A549 (cell line): ENCODE measurements at regions not wholly inside any gene's neighbourhood (a gene's known extent, or its start where the extent isn't known, plus 50 kb on each side); places are given as distances from the start of the nearest gene placed in this dataset.

Source experiments
- BHLHE40 ChIP-seq: IDR thresholded peaks from 2 replicates; pipeline ENCODE4 v1.6.1; 2012; ENCODE audit warnings: low read depth, low read length, inconsistent platforms
- CEBPB ChIP-seq, 2 experiments: fragments of >200 bp in 1 of 2; sonication (Bioruptor Twin) in 1 of 2; formaldehyde crosslinking in 1 of 2; IDR thresholded peaks; 2 replicates each; pipeline ENCODE4 v1.6.1; 2012 to 2016
- CTCF ChIP-seq: fragments of >200 bp; sonication (Bioruptor Twin); formaldehyde crosslinking; IDR thresholded peaks from 3 replicates; pipeline ENCODE4 v1.5.1; 2016
- ESRRA ChIP-seq: fragments of 150-350 bp; IDR thresholded peaks from 2 replicates; pipeline ENCODE4 v1.6.1; 2014; ENCODE audit warnings: mild to moderate bottlenecking, low read length, borderline replicate concordance
- JUN ChIP-seq, 2 experiments: fragments of >200 bp; sonication (Bioruptor Twin); formaldehyde crosslinking; IDR thresholded peaks; 2 replicates in 1 of 2; 3 replicates in 1 of 2; pipeline ENCODE4 v1.6.1; 2016 to 2017
- JUNB ChIP-seq: fragments of >200 bp; sonication (Bioruptor Twin); formaldehyde crosslinking; IDR thresholded peaks from 2 replicates; pipeline ENCODE4 v1.6.1; 2016
- KDM1A ChIP-seq: fragments of 200-600 bp; sonication (generic); IDR thresholded peaks from 2 replicates; pipeline ENCODE4 v1.6.1; 2016; ENCODE audit warnings: low read depth, mild to moderate bottlenecking
- KDM5A ChIP-seq: fragments of 200-600 bp; sonication (generic); IDR thresholded peaks from 2 replicates; pipeline ENCODE4 v1.6.1; 2016; ENCODE audit warnings: antibody characterized with exemption, mild to moderate bottlenecking
- USF2 ChIP-seq: fragments of 450-650 bp; IDR thresholded peaks from 2 replicates; pipeline ENCODE4 v1.6.1; 2014; ENCODE audit warnings: antibody characterized with exemption
- ZC3H11A ChIP-seq: fragments of 450-650 bp; IDR thresholded peaks from 2 replicates; pipeline ENCODE4 v1.6.1; 2014; ENCODE audit warnings: antibody characterized with exemption, mild to moderate bottlenecking
- TF ChIP-seq, protein P1 (sequence below): IDR thresholded peaks from 2 replicates; pipeline ENCODE4 v1.6.1; 2012

- TF ChIP-seq CTCF (no peak), JUNB (no peak), CEBPB (IDR thresholded peaks at IDR 0.05) (no peak), JUN (IDR thresholded peaks at IDR 0.05) (no peak), USF2 (no peak), KDM1A (no peak), KDM5A (no peak), BHLHE40 (no peak), ESRRA (no peak), ZC3H11A (no peak)
- TF ChIP-seq, protein P1, sequence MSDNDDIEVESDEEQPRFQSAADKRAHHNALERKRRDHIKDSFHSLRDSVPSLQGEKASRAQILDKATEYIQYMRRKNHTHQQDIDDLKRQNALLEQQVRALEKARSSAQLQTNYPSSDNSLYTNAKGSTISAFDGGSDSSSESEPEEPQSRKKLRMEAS, result no peak
These were observed 748.6 kb upstream of the DDX18 start for GRCh38 chr2:117065912-117066311.
